ENCODE measurements at regions not wholly inside any gene's neighbourhood (a gene's known extent, or its start where the extent isn't known, plus 50 kb on each side); places are given as distances from the start of the nearest gene placed in this dataset.

GRCh38 chr10:3578159-3578558 lies 206.8 kb downstream of the KLF6 start:
- H3K9me3 ChIP-seq (ENCODE audit: control insufficient read depth, low read length), result no peaks in the 10 kb centered on the region
- H3K27ac ChIP-seq (ENCODE audit: low read depth, low read length, severe bottlenecking), result no peak overlapping the region
- 100% methylated on average over 1 of the region's 3 CpGs; no CpG with 5 or more reads in 1 of the 2 experiments for whole genome bisulfite sequencing, 2 experiments (ENCODE audit: insufficient coverage in 2 of 2)
- H3K4me1 ChIP-seq (ENCODE audit: control insufficient read depth, insufficient read depth, low read length, poor library complexity, severe bottlenecking), result no peaks in the 10 kb centered on the region
- H3K4me3 ChIP-seq (ENCODE audit: extremely low read depth, insufficient read depth, low read length, poor library complexity, severe bottlenecking), result no peak overlapping the region
- H3K36me3 ChIP-seq (ENCODE audit: control insufficient read depth, insufficient read depth, low read length), result no peaks in the 10 kb centered on the region

GRCh38 chr10:3574451-3574850 lies 210.6 kb downstream of the KLF6 start:
- Histone ChIP-seq H3K4me3 (ENCODE audit: extremely low read depth, insufficient read depth, low read length, poor library complexity, severe bottlenecking) (no peak overlapping the region), H3K4me1 (ENCODE audit: control insufficient read depth, insufficient read depth, low read length, poor library complexity, severe bottlenecking) (no peaks in the 10 kb centered on the region), H3K27ac (ENCODE audit: low read depth, low read length, severe bottlenecking) (no peak overlapping the region), H3K36me3 (ENCODE audit: control insufficient read depth, insufficient read depth, low read length) (no peaks in the 10 kb centered on the region), H3K9me3 (ENCODE audit: control insufficient read depth, low read length) (no peaks in the 10 kb centered on the region)
- WGBS, 2 experiments (ENCODE audit: insufficient coverage in 2 of 2), result 92 to 93% methylated on average over 5 to 10 of the region's 10 CpGs

GRCh38 chr10:3573498-3573897 lies 211.5 kb downstream of the KLF6 start:
- H3K27ac ChIP-seq (ENCODE audit: low read depth, low read length, severe bottlenecking), result no peak overlapping the region
- no peak overlapping the region for H3K4me3 ChIP-seq (ENCODE audit: extremely low read depth, insufficient read depth, low read length, poor library complexity, severe bottlenecking)
- H3K4me1 ChIP-seq (ENCODE audit: control insufficient read depth, insufficient read depth, low read length, poor library complexity, severe bottlenecking), result no peaks in the 10 kb centered on the region
- no peaks in the 10 kb centered on the region for H3K9me3 ChIP-seq (ENCODE audit: control insufficient read depth, low read length)
- 76 to 83% methylated on average over 7 to 8 of the region's 8 CpGs for WGBS, 2 experiments (ENCODE audit: insufficient coverage in 2 of 2)
- H3K36me3 ChIP-seq (ENCODE audit: control insufficient read depth, insufficient read depth, low read length), result no peaks in the 10 kb centered on the region

- H3K4me1 ChIP-seq (ENCODE audit: control insufficient read depth, insufficient read depth, low read length, poor library complexity, severe bottlenecking), result no peaks in the 10 kb centered on the region
- H3K9me3 ChIP-seq (ENCODE audit: control insufficient read depth, low read length), result no peaks in the 10 kb centered on the region
- no peak overlapping the region for H3K4me3 ChIP-seq (ENCODE audit: extremely low read depth, insufficient read depth, low read length, poor library complexity, severe bottlenecking)
- no peaks in the 10 kb centered on the region for H3K36me3 ChIP-seq (ENCODE audit: control insufficient read depth, insufficient read depth, low read length)
- WGBS, 2 experiments (ENCODE audit: insufficient coverage in 2 of 2), result 91% methylated on average over 9 to 12 of the region's 14 CpGs
- H3K27ac ChIP-seq (ENCODE audit: low read depth, low read length, severe bottlenecking), result no peak overlapping the region
Measured at GRCh38 chr10:3571310-3571825, 213.6 kb downstream of the KLF6 start.

GRCh38 chr10:3570855-3571266 lies 214.1 kb downstream of the KLF6 start:
- H3K4me3 ChIP-seq (ENCODE audit: extremely low read depth, insufficient read depth, low read length, poor library complexity, severe bottlenecking), result no peak overlapping the region
- no peak overlapping the region for H3K27ac ChIP-seq (ENCODE audit: low read depth, low read length, severe bottlenecking)
- WGBS, 2 experiments (ENCODE audit: insufficient coverage in 2 of 2), result 81 to 83% methylated on average over 7 to 9 of the region's 9 CpGs
- no peaks in the 10 kb centered on the region for H3K36me3 ChIP-seq (ENCODE audit: control insufficient read depth, insufficient read depth, low read length)
- H3K4me1 ChIP-seq (ENCODE audit: control insufficient read depth, insufficient read depth, low read length, poor library complexity, severe bottlenecking), result no peaks in the 10 kb centered on the region
- H3K9me3 ChIP-seq (ENCODE audit: control insufficient read depth, low read length), result peaks cover under 1% of the 10 kb centered on the region

GRCh38 chr10:3570131-3570729 lies 214.8 kb downstream of the KLF6 start:
- Histone ChIP-seq H3K4me1 (ENCODE audit: control insufficient read depth, insufficient read depth, low read length, poor library complexity, severe bottlenecking) (no peaks in the 10 kb centered on the region), H3K36me3 (ENCODE audit: control insufficient read depth, insufficient read depth, low read length) (no peaks in the 10 kb centered on the region), H3K4me3 (ENCODE audit: extremely low read depth, insufficient read depth, low read length, poor library complexity, severe bottlenecking) (no peak overlapping the region), H3K9me3 (ENCODE audit: control insufficient read depth, low read length) (peaks cover 3% of the 10 kb centered on the region), H3K27ac (ENCODE audit: low read depth, low read length, severe bottlenecking) (no peak overlapping the region)
- 89 to 90% methylated on average over 13 of the region's 13 CpGs for WGBS, 2 experiments (ENCODE audit: insufficient coverage in 2 of 2)

- Histone ChIP-seq H3K4me3 (ENCODE audit: extremely low read depth, insufficient read depth, low read length, poor library complexity, severe bottlenecking) (no peak overlapping the region), H3K27ac (ENCODE audit: low read depth, low read length, severe bottlenecking) (no peak overlapping the region), H3K36me3 (ENCODE audit: control insufficient read depth, insufficient read depth, low read length) (no peaks in the 10 kb centered on the region), H3K4me1 (ENCODE audit: control insufficient read depth, insufficient read depth, low read length, poor library complexity, severe bottlenecking) (no peaks in the 10 kb centered on the region), H3K9me3 (ENCODE audit: control insufficient read depth, low read length) (peaks cover 3% of the 10 kb centered on the region)
- 80% methylated on average over 1 of the region's 3 CpGs; no CpG with 5 or more reads in 1 of the 2 experiments for WGBS, 2 experiments (ENCODE audit: insufficient coverage in 2 of 2)
Measured at GRCh38 chr10:3568983-3569382, 216.0 kb downstream of the KLF6 start.

GRCh38 chr10:3568392-3568791 lies 216.6 kb downstream of the KLF6 start:
- Histone ChIP-seq H3K36me3 (ENCODE audit: control insufficient read depth, insufficient read depth, low read length) (no peaks in the 10 kb centered on the region), H3K4me1 (ENCODE audit: control insufficient read depth, insufficient read depth, low read length, poor library complexity, severe bottlenecking) (no peaks in the 10 kb centered on the region), H3K4me3 (ENCODE audit: extremely low read depth, insufficient read depth, low read length, poor library complexity, severe bottlenecking) (no peak overlapping the region), H3K9me3 (ENCODE audit: control insufficient read depth, low read length) (peaks cover 3% of the 10 kb centered on the region), H3K27ac (ENCODE audit: low read depth, low read length, severe bottlenecking) (no peak overlapping the region)
- WGBS, 2 experiments (ENCODE audit: insufficient coverage in 2 of 2), result 92 to 98% methylated on average over 6 to 7 of the region's 7 CpGs

- H3K36me3 ChIP-seq (ENCODE audit: control insufficient read depth, insufficient read depth, low read length), result no peaks in the 10 kb centered on the region
- no peak overlapping the region for H3K4me3 ChIP-seq (ENCODE audit: extremely low read depth, insufficient read depth, low read length, poor library complexity, severe bottlenecking)
- no peaks in the 10 kb centered on the region for H3K4me1 ChIP-seq (ENCODE audit: control insufficient read depth, insufficient read depth, low read length, poor library complexity, severe bottlenecking)
- no peak overlapping the region for H3K27ac ChIP-seq (ENCODE audit: low read depth, low read length, severe bottlenecking)
- peaks cover 3% of the 10 kb centered on the region for H3K9me3 ChIP-seq (ENCODE audit: control insufficient read depth, low read length)
- WGBS, 2 experiments (ENCODE audit: insufficient coverage in 2 of 2), result 85 to 100% methylated on average over 3 to 7 of the region's 9 CpGs
Measured at GRCh38 chr10:3567291-3567963, 217.6 kb downstream of the KLF6 start.

- H3K9me3 ChIP-seq (ENCODE audit: control insufficient read depth, low read length), result peaks cover 3% of the 10 kb centered on the region
Measured at GRCh38 chr10:3566627-3567026, 218.4 kb downstream of the KLF6 start.

More at GRCh38 chr10:3566627-3567026, 218.4 kb downstream of the KLF6 start:
- Histone ChIP-seq H3K4me1 (ENCODE audit: control insufficient read depth, insufficient read depth, low read length, poor library complexity, severe bottlenecking) (no peaks in the 10 kb centered on the region), H3K36me3 (ENCODE audit: control insufficient read depth, insufficient read depth, low read length) (no peaks in the 10 kb centered on the region), H3K27ac (ENCODE audit: low read depth, low read length, severe bottlenecking) (no peak overlapping the region), H3K4me3 (ENCODE audit: extremely low read depth, insufficient read depth, low read length, poor library complexity, severe bottlenecking) (no peak overlapping the region)
- 80 to 86% methylated on average over 1 of the region's 1 CpG for WGBS, 2 experiments (ENCODE audit: insufficient coverage in 2 of 2)
